ENCODE measurements at regions not wholly inside any gene's neighbourhood (a gene's known extent, or its start where the extent isn't known, plus 50 kb on each side); places are given as distances from the start of the nearest gene placed in this dataset.

GRCh38 chrX:138034136-138034535, 468.2 kb downstream of the ZIC3 start:
- no peak overlapping the region for H3K27ac ChIP-seq (ENCODE audit: low read length in 2 of 2)
- H4K20me1 ChIP-seq (ENCODE audit: control insufficient read depth, insufficient read depth, low read length, poor library complexity, severe bottlenecking): no peaks in the 10 kb centered on the region
- no peaks in the 10 kb centered on the region for H3K79me2 ChIP-seq (ENCODE audit: control insufficient read depth, insufficient read depth, low read length)
- Mint-ChIP-seq H3K9me3 (ENCODE audit: insufficient read depth) (no peaks in the 10 kb centered on the region), H3K4me1 (no peaks in the 10 kb centered on the region), H3K4me3 (no peak overlapping the region), H3K27me3 (no peaks in the 10 kb centered on the region), H3K27ac (no peak overlapping the region)
- no peak overlapping the region for H3K4me3 ChIP-seq (ENCODE audit: control extremely low read depth in 1 of 5, extremely low read depth in 1 of 5, insufficient read depth in 1 of 5, low read depth in 2 of 5, low read length in 4 of 5)
- no peak overlapping the region for H2AFZ ChIP-seq (ENCODE audit: insufficient read depth, low read depth, low read length, poor library complexity, severe bottlenecking)
- CTCF ChIA-PET: interaction anchor here (0.6 kb wide), 1 partner anchor 39 kb away, joined by 3 read pairs; no protein-coding TSS in a partner anchor
- H3K36me3 ChIP-seq (replicated peaks in 1 of 2; ENCODE audit: control extremely low read depth in 1 of 2, control insufficient read depth in 1 of 2, extremely low read depth in 1 of 2, insufficient read depth in 2 of 2, low read length in 1 of 2): no peaks in the 10 kb centered on the region
- TF ChIP-seq CTCF (IDR thresholded peaks at IDR 0.05) (no peak), EZH2 (IDR thresholded peaks at IDR 0.05; ENCODE audit: borderline replicate concordance, insufficient read depth, low read depth, low read length, poor library complexity, severe bottlenecking) (no peak)
- DNase-seq (no peak), ATAC-seq (ENCODE audit: low read depth) (no peak)
- intact Hi-C loops (cut with micrococcal nuclease): no loop called here
- no peaks in the 10 kb centered on the region for H3K4me1 ChIP-seq (ENCODE audit: control insufficient read depth in 2 of 2, insufficient read depth in 2 of 2, low read length in 2 of 2)
- no peaks in the 10 kb centered on the region for H3K27me3 ChIP-seq (replicated peaks in 1 of 4; ENCODE audit: control extremely low read depth in 1 of 4, control insufficient read depth in 3 of 4, insufficient read depth in 4 of 4, low read length in 3 of 4)
- no peak overlapping the region for H3K9ac ChIP-seq (ENCODE audit: low read length)
- no peaks in the 10 kb centered on the region for H3K9me3 ChIP-seq (ENCODE audit: control extremely low read depth in 1 of 3, control insufficient read depth in 2 of 3, insufficient read depth in 1 of 3, low read length in 2 of 3)
- POLR2A ChIA-PET: no interaction called here
- no peak overlapping the region for H3K4me2 ChIP-seq (replicated peaks; ENCODE audit: low read depth, low read length, poor library complexity, severe bottlenecking)
- WGBS (ENCODE audit: insufficient coverage): no CpG with 5 or more reads among the region's 1 CpG

DNA sequence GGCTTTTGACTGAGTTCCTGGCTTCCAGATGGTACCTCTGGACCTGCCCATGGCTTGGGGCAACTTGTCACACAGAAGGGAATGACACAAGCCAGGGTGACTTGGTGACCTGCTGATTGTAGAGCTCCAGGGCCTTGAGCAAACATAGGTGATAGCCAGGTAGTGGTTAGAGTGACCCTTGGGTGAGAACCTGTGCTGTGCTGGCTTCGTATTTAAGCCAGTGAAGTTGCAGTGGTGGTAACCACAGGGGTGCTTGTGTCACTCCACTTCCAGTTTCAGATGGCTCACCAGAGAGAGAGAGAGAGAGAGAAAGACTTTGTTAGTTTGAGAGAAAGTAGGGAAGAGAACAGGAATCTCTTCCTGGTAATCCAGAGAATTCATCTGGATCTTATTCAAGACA, 471.6 kb downstream of the ZIC3 start:
- no peak overlapping the region for H3K27ac Mint-ChIP-seq
- H3K79me2 ChIP-seq (ENCODE audit: control insufficient read depth, insufficient read depth, low read length): no peaks in the 10 kb centered on the region
- no peak for DNase-seq
- H3K4me2 ChIP-seq (replicated peaks; ENCODE audit: low read depth, low read length, poor library complexity, severe bottlenecking): no peak overlapping the region
- intact Hi-C loops (cut with micrococcal nuclease): no loop called here
- H4K20me1 ChIP-seq (ENCODE audit: control insufficient read depth, insufficient read depth, low read length, poor library complexity, severe bottlenecking): no peaks in the 10 kb centered on the region
- no peak for ATAC-seq (ENCODE audit: low read depth)
- no CpG with 5 or more reads among the region's 1 CpG for WGBS (ENCODE audit: insufficient coverage)
- no peak overlapping the region for H3K27ac ChIP-seq (ENCODE audit: low read length in 2 of 2)
- H3K4me1 Mint-ChIP-seq: no peaks in the 10 kb centered on the region
- H3K27me3 Mint-ChIP-seq: no peaks in the 10 kb centered on the region
- H3K4me3 ChIP-seq (ENCODE audit: control extremely low read depth in 1 of 5, extremely low read depth in 1 of 5, insufficient read depth in 1 of 5, low read depth in 2 of 5, low read length in 4 of 5): no peak overlapping the region
- no peak overlapping the region for H3K9ac ChIP-seq (ENCODE audit: low read length)
- H3K4me1 ChIP-seq (ENCODE audit: control insufficient read depth in 2 of 2, insufficient read depth in 2 of 2, low read length in 2 of 2): no peaks in the 10 kb centered on the region
- no peak overlapping the region for H2AFZ ChIP-seq (ENCODE audit: insufficient read depth, low read depth, low read length, poor library complexity, severe bottlenecking)
- TF ChIP-seq CTCF (IDR thresholded peaks at IDR 0.05): no peak
- no peak for TF ChIP-seq EZH2 (IDR thresholded peaks at IDR 0.05; ENCODE audit: borderline replicate concordance, insufficient read depth, low read depth, low read length, poor library complexity, severe bottlenecking)
- no peaks in the 10 kb centered on the region for H3K9me3 ChIP-seq (ENCODE audit: control extremely low read depth in 1 of 3, control insufficient read depth in 2 of 3, insufficient read depth in 1 of 3, low read length in 2 of 3)
- CTCF ChIA-PET: no interaction called here
- peaks cover 4% of the 10 kb centered on the region for H3K9me3 Mint-ChIP-seq (ENCODE audit: insufficient read depth)
- no peaks in the 10 kb centered on the region for H3K27me3 ChIP-seq (replicated peaks in 1 of 4; ENCODE audit: control extremely low read depth in 1 of 4, control insufficient read depth in 3 of 4, insufficient read depth in 4 of 4, low read length in 3 of 4)
- POLR2A ChIA-PET: no interaction called here
- no peak overlapping the region for H3K4me3 Mint-ChIP-seq
- no peaks in the 10 kb centered on the region for H3K36me3 ChIP-seq (replicated peaks in 1 of 2; ENCODE audit: control extremely low read depth in 1 of 2, control insufficient read depth in 1 of 2, extremely low read depth in 1 of 2, insufficient read depth in 2 of 2, low read length in 1 of 2)
